Activated CD8-positive, alpha-beta memory T cell treated with anti-CD3 and anti-CD28 coated beads for 24 hours (primary cell): ENCODE measurements at regions not wholly inside any gene's neighbourhood (a gene's known extent, or its start where the extent isn't known, plus 50 kb on each side); places are given as distances from the start of the nearest gene placed in this dataset.
"Not testable (repeated sequence)": the region's sequence is repeated elsewhere in the genome, so short reads cannot be mapped to it uniquely, and the experiment has no call there.

ENCODE experiments used
- DNase-seq: peaks from one replicate; pipeline ENCODE4 v3.0.0-alpha.2; 2020

DNA sequence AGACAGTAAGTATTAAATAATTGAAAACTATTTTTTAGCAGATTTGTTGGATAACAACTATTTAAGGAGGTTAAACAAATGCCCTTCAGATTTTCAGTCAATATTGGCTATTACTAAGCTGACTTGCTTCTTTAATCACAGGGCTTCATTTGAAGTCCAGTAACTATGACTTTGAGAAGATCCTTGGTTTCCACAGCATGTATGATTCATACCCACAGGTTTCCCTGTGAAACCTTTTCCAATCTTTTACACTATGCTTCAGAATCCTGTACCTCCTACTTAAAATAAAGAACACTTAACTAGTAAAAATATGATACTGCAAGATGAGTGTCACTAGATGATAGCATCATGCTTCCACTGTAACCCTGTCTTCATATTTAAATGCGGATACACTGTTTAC is 211.9 kb downstream of the SPATA31A1 start:
- not testable (repeated sequence) for DNase-seq

DNA sequence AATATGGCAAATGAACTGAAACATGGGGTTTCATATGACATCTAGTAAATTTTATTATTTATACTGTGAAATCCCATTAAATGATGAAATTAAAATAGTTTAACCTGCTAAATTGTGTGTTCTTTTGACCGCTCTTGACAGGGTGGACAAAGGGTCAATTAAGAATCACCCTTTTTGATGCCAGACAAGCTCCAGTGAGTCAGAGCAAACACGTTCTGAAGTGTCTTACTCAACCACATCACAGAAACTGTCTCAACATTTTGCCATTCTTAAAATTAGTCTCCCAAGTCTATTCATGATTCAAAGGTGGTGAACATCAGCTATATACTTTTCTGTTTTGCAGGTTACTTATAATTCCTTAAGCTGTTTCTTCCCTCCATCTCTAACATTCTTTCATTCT is 213.4 kb downstream of the SPATA31A1 start:
- not testable (repeated sequence) for DNase-seq

DNA sequence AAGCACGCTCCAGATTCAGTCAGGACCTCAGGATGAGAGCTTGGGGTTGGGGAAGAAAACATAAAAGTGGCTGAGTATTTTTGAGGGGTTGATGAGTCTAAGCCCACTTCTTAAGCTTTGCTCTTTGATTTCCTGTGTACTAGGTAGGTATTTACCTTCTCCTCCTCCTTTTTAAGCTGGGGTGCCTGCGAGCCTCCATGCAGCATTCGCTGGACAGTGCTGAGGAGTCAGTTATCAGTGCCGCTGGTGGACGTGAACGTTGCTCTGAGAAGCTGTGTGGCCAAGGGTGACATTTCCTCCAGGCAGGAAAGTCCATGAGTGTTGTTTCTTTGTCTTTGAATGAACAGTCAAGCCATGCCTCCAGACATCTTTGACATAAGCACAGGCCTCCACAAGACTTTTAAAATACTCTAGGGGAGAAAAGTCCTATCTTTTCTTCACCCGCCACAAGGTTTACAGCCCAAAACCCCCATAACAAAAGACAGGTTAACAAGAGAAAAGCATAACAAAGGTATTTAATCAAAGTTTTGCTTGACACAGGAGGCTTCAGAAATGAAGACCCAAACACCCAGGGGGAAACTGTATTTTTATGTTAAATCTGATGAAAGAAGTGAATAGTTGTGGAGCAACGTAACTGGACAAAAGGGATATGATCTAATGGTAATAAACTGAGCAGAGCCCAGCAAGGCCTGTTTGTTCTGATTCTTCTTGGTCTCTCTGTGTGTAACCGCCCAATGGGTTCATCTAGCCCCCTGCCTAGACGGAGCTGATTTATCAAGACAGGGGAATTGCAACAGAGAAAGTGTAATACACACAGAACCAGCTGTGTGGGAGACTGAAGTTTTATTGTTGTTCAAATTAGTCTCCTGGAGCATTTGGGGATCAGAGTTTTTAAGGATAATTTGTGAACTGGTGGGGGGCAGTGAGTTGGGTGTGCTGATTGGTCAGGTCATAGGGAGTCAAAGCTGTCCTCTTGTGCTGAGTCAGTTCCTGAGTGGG is 217.9 kb downstream of the SPATA31A1 start:
- not testable (repeated sequence) for DNase-seq

- DNase-seq, result not testable (repeated sequence)
Observed at GRCh38 chr9:39579000-39579399, 223.5 kb downstream of the SPATA31A1 start.

- DNase-seq, result not testable (repeated sequence)
Observed at GRCh38 chr9:39581296-39581695, 225.8 kb downstream of the SPATA31A1 start.

DNA sequence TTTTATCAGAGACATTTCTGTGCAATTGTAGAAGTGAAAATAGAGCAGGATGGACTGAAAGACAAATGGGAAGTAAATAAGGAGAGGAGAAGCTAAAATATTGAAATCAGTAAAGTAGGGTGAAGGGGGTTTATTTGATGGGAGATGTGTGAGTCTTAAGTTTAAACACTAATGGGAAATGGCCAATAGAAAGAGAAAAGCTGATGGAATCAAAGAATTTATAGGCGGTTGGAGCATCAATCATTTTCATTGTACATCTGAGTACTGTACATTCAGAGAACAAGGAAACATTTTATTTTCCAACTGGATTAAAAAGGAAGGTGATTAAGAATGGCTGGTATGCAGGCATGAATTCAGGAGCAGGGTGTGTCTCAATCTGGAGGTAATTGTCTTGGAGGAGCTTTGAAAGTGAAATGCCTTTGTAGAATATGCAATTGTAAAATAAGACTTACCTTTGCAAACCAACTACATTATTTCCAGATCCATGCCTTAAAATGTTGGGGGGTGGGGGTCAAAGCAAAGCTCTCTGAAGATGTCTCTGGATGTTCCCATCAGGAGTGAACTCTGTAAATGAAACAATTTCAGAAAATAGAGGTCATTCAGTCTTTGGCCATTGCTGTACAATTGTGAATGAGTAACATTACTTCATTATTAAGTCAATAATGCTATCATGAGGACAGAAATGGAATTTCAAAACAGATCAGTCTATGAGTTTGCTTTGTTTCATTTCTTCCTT is 227.4 kb downstream of the SPATA31A1 start:
- not testable (repeated sequence) for DNase-seq

- DNase-seq, result not testable (repeated sequence)
Observed at GRCh38 chr9:39583413-39583747, 227.9 kb downstream of the SPATA31A1 start.

- not testable (repeated sequence) for DNase-seq
Observed at GRCh38 chr9:39585233-39585632, 229.8 kb downstream of the SPATA31A1 start.

DNA sequence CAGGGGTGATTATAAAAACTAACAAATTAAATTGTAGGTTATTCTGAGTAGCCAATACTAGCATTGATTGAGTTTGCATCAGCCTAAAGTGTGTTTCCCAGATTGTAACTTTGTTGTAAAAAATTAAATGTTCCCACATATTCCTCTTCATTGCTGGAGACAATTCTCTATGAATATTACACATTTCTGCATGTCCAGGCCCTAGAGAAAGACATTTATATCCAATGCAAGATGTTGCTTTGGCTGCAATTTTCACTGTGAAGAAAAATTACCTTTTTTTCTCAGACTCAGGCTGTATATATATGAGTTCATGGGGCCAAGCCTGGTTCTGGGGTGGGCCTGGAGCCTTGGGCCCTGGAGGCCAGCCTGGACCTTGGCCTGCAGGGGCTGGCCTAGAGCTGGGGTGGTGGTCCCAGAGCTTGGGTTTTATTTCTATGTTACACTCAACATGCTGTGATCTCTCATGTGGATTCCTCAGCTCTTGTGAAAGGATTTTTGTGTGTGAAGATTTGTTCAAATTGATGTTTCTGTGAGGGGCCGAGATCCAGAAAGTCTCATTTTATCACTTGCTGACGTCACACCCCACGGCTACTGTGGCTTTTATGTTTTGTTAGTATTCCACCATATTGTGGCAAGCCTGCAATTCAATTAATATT is 232.5 kb downstream of the SPATA31A1 start:
- DNase-seq, result no peak

DNA sequence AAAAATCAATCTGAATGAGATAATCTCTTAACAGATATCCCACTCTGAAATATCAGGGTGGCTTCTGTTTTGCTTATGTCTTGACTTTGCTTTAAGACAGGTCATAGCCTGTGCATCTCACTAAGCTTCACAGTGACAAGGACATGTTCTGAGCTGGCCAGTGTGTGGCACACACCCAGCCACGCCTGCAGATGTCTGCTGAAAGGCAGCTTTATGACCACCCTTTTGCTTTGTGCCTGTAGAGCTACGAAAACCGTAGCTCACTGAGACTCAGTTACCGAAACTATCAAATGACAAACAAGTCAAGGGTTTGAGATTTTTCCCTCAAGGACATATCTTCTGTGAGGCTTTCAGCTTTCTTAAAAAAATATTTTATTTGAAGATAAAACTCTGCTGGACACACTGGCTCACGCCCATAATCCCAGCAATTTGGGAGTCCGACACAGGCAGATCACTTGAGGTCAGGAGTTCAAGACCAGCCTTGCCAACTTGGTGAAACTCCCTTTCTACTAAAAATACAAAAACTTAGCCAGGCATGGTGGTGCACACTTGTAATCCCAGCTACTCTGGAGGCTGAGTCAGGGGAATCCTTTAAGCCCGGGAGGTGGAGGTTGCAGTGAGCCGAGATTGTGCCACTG is 233.2 kb downstream of the SPATA31A1 start:
- DNase-seq, result no peak

DNA sequence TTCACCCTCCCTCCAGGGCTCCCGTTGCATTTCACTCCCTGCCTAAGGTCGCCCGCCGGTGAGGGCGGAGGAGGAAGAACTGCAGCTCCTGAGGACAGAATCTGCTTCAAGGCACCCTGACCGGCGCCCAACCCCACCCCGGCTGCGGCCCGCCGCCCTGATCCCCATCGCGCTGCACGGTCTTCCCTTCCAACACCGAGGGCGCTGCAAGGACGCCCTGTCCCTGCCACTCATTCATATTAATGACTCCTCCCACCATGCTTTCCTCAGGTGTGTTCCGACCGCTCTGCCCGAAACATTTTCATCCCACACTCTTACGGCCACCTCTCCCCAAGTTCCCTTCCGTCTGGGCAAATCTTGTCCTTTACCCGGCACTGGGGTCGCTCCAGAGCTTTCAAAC is 248.6 kb downstream of the SPATA31A1 start:
- DNase-seq, result not testable (repeated sequence)

- DNase-seq, result not testable (repeated sequence)
Observed at GRCh38 chr9:39611449-39612231, 256.2 kb downstream of the SPATA31A1 start.

- DNase-seq, result not testable (repeated sequence)
Observed at GRCh38 chr9:39616480-39616879, 261.0 kb downstream of the SPATA31A1 start.

DNA sequence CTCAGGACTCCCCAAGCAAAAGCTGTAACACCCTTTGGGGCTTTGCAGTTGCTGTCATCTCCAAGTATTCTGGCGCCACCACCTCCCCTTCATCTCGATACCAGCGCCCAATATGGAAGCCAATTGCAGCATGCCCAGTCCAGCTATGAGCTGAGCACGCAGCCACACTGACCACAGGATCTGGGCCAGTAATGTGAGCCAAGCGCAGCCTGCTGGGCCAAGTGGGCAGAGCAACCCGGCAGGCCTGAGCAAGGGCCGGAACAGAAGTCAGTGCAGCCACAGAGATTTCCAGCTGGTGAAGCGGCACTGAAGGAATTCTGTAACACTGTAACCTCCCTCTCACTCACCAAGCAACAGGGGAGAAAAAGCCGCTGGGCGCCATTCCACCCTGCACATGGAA is 268.6 kb downstream of the SPATA31A1 start:
- not testable (repeated sequence) for DNase-seq

DNA sequence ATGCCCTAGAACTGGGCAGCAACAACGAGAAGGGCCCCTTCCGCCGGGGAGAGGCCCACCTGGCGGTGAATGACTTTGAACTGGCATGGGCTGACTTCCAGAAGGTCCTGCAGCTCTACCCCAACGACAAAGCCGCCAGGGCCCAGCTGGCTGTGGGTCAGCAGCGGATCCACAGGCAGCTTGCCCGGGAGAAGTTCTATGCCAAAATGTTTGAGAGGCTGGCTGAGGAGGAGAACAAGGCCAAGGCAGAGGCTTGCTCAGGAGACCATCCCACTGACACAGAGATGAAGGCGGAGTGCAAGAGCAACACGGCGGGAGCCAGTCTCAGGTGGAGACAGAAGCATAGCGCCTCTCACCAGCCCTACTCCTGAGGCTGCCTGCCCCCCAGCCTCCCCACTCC is 276.6 kb downstream of the SPATA31A1 start:
- DNase-seq, result not testable (repeated sequence)

DNA sequence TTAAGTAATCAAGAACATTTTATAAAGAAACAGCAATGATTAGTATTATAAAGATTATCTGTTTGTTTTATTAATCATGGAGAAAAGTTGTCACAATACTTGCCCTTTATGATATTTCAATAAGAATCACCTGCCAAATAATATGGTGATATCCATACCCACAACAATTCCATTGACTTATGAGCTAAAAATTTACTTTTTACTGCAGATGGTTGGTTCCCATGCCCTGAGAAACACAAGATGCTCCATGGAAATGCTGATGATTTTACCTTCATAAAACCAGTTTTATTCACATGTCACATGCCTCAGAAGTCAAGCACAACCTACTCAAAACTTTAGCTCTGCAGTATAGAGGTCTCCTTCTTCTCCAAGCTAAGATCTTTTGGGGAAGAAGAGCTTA is 293.6 kb downstream of the SPATA31A1 start:
- DNase-seq, result not testable (repeated sequence)

DNA sequence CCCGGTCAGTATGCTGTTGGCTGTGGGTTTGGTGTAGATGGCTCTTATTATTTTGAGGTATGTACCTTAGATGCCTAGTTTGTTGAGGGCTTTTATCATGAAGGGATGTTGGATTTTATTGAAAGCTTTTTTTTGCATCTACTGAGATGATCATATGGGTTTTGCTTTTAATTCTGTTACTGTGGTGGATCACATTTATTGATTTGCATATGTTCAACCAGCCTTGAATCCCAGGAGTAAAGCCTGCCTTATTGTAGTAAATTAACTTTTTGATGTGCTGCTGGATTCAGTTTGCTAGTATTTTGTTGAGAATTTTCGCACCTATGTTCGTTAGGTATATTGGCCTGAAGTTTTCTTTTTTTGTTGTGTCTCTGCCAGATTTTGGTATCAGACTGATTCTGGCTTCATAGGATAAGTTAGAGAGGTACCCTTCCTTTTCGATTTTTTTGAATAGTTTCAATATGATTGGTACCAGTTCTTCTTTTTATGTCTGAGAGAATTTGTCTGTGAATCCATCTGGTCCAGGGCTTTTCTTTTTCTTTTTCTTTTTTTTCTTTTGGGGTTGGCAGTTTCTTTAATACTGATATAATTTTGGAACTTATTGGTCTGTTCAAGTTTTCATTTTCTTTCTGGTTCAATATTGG is 301.6 kb downstream of the SPATA31A1 start:
- not testable (repeated sequence) for DNase-seq

- DNase-seq, result not testable (repeated sequence)
Observed at GRCh38 chr9:39663020-39663419, 307.6 kb downstream of the SPATA31A1 start.

- not testable (repeated sequence) for DNase-seq
Observed at GRCh38 chr9:39663713-39664112, 308.2 kb downstream of the SPATA31A1 start.

DNA sequence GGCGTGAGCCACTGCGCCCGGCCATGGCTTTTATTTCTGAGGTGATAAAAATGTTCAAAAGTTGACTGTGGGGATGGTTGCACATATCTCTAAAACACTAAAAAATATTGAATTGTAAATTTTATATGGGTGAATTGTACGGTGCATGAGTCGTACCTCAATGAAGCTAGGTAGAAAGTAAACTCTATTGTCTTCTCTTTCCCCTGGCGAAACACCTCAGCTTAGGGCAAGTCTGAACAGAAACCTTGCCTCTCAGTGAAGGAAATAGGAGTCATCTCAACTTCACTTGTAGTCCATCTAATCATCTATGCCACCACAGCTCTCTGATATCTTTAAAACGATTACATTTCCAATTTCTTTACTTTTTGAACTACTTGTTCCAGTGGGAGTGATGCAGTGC is 309.6 kb downstream of the SPATA31A1 start:
- DNase-seq, result not testable (repeated sequence)
